HG03066 (cell line): ENCODE measurements at regions not wholly inside any gene's neighbourhood (a gene's known extent, or its start where the extent isn't known, plus 50 kb on each side); places are given as distances from the start of the nearest gene placed in this dataset.
"Not testable (repeated sequence)": the region's sequence is repeated elsewhere in the genome, so short reads cannot be mapped to it uniquely, and the experiment has no call there.

Experiments
- ATAC-seq: cut with Tn5 transposase; IDR thresholded peaks from one replicate; pipeline ENCODE4 v1.9.1; 2021; ENCODE audit warnings: low read depth; ENCODE audit not compliant: unreplicated experiment

DNA sequence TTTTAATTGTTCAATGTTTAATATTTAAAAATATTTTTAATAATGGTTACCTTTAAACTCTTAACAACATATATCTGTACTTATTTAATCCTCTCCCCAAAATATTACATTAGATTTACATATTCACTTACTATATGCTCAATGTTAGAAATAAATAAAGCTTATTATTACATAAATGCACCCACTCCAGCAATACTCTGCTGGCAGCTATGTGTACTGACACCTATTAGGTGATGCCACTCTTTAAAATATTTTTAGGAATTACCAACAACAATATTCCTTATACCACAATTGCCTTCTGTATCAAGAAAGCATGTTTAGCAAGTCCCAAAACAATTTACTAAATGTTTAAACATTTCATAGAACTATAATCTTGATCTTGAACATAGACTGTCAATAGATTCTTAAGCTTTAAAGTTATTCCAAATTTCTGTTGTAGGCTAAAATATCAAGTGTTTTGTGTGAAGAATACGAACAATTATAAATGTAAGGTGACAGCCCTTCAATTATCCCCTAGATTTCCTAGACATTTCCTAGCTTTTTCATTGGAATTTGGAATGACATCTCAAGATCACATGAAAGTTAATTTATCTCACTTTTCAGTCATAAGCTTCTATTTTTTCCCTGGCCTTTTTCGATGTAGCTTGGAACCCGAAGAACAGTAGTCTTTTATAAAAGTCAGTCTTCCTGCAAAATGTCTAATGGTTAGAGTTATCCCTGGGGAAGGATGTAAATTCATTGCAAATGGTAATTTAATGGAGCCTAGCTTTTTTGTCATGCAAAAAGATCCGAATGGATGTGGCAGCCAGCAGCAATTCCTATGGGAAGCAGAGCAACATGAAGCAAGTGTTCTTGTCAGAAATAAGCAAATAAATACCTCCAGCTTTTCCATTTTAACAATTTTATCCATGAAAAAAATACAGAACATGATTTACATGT, 907.5 kb upstream of the ATXN7L3B start:
- no peak for ATAC-seq

DNA sequence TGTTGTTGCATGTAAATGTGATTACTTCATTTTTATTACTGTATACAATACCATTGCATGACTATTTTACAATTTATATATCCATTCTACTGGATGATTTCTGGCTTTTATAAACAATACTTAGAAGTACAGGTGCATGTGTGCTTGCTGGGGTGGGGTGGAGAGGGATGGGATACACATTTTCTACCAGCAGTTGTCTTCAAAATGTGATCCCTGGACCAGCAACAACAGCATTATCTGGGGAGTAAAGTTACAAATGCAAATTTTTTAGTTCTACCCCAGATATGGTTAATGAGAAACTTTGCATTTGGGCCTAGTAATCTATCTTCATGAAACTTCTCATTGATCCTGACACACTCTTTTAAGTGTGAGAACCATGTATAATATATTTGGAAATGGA, 905.4 kb upstream of the ATXN7L3B start:
- no peak for ATAC-seq

DNA sequence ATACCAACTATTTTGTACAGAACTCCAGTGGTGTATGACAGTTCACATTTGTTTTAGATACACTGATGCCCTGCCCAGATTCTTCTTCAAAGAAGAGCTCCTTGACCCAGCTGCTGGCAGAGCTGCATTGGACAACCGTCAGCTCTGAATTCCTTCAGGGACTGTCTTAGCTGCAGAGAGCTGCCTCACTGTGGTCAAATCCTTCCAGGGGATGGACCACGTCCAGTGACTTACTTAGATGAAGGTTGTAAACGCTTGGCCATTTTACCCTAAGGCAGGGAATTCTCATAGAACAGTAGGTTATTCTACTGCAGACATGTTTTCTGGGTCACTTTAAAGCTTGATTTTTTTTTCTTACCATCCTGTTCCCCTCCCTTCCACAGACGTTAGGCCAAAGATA, 905.0 kb upstream of the ATXN7L3B start:
- ATAC-seq = no peak

DNA sequence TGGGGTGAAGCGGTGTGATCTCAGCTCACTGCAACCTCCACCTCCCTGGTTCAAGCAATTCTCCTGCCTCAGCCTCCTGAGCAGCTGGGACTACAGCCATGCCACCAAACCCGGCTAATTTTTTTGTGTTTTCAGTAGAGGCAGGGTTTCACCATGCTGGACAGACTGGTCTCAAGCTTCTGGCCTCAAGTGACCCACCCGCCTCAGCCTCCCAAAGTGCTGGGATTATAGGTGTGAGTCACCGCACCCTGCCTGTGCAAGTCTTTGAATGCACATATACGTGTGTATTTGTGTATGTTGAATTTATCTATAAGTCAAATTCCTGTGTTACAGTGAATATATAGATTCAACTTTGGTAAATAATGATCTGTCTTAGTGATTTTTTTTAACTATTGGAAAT, 898.2 kb upstream of the ATXN7L3B start:
- ATAC-seq = not testable (repeated sequence)

DNA sequence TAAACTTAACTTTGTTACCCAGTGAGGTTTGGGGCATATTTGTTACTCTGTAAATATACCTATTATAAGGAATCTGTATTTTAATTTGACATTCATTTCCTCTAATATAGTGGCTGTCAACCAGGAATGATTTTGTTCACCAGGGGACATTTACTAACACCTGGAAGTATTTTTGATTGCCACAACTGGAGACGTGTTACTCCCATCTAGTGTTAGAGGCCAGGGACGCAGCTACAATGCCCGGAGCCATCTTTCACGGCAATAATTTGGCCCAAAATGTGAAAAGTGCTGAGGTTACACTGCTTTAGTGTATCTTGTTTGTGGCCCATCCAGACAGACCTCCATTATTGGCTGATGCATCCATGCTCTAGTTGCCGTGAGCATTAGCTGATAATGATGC, 881.3 kb upstream of the ATXN7L3B start:
- no peak for ATAC-seq

DNA sequence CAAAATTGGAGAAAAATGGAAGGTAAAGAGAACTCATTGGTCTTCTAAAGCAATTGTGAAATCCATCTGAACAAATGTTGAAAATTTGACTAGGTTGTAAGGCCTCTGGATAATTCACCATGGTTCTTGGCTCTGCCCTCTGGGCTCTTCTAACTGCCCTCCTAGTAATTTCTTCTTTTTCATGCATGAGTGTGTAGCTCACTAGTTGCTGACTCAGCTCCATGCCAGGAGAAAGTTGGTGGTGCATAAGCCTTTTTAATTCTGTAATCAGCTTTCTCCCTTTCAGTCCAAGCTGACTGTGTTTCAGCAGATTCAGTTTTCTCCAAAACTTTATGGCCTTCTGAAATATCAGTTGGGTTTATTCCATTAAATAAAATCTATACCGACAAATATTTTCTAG, 877.8 kb upstream of the ATXN7L3B start:
- no peak for ATAC-seq

DNA sequence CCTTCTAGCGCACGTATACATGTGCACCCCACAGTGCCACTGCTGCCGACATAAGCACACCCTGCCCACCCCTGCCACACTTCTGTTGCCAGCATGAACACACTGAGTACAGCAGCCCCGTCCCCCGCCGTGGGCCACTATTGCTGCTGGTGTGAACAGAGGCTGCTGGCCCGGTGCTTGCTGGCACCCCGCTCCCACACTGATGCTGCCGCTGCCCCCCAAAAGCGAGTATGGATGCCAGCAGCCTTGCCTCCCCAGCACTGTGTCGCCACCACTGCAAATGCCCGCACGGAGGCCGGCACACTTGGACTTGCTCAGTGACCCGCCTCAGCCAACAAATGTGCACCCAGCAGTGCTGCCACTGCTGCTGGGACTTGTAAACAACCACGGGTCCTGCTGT, 872.4 kb upstream of the ATXN7L3B start:
- no peak for ATAC-seq

DNA sequence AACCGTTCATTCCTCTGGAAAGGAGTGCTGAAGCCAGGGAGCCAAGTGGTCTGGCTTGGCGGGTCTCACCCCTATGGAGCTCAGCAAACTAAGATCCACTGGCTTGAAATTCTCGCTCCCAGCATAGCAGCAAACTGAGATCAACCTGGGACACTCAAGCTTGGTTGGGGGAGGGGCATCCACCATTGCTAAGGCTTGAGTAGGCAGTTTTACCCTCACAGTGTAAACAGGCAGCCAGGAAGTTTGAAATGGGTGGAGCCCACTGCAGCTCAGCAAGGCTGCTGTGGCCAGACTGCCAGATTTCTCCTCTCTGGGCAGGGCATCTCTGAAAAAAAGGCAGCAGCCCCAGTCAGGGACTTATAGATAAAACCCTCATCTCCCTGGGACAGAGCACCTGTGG, 866.1 kb upstream of the ATXN7L3B start:
- ATAC-seq = not testable (repeated sequence)

DNA sequence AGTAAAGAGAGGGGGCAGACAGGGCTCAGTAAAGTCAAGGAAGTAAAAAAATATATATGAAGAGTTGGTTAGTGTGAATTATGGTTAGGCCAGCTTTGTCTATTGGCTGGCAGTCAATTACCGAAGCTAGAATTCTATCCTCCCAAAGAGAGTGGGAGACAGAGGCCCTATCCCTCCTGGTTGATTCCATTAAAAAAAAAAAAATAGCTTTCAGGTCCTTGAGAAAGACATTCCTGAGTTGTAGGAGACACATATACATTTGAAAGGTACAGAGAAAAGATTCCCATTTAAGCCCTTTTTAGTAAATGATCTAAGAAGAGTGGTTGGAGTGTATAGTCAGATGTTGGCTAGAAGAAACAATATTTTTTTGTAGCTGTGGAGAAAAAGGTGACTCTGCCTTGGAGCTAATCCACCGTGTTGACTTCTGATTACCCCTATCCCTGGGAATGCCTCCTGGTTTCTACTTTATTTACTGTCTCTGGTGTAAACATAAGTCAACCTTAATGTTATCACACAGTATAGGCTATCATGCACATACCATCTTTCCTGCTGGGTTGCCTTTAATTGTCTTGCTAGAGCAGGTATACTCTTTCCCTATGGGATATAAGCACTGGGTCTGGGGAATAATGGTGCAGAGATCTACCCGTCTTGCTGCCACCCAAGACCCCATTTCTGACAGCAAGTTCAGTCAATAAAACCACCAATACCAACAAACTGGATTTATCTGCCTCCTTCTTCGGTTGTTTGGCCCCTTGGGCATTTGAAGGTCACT, 859.9 kb upstream of the ATXN7L3B start:
- no peak for ATAC-seq

DNA sequence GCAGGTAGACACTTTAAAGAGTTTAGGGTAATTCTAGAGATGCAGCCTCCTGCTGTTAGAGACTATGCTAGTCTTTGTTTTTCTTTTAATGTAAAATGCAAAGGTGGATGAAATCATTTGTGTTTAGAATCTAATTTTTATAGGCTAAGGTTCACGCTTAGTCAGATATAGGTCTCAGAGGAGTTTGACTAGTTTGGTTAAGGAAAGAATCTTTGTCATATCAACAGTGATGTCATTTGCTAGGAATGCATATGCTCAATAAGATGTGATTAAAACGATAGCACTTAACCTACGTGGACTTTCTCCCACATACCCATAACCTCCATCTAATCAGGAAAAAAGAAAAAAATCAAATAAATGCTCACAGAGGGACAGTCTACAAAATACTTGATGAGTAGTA, 859.3 kb upstream of the ATXN7L3B start:
- no peak for ATAC-seq

DNA sequence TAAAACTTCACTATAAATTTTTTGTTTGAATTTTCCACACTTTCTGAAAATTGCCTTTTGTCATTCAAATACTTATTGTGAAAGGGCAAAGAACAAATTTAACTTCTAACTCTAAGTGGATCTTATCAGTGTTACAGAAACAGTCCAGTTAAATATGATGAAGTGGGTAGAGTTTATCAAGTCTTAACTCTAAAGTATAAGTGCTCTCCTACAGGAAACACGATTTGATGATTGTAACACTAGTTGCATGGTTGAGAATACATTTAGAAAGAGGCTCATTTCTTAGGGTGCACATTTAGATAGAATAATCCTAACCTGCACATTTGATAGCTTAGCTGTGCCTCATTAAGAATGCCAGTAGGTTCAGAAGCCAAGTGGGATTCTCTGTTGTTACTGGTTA, 838.3 kb upstream of the ATXN7L3B start:
- ATAC-seq = no peak

DNA sequence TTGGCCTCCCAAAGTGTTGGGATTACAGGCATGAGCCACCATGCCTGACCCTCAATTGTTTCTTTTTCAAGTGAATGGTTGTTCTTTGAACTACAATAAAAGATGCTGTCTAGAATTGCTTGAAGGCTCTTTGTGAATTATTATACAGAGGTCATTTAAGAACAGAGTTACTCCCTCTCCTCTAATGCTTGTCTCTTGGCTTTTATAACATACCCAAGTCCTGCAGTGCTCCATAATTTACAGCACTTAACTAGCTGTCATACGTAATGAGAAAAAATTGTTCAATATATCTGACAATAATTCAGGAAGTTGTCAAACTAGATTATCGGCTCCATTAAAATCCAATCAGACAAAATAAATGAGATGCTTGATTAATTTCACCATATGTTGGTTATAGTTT, 823.0 kb upstream of the ATXN7L3B start:
- ATAC-seq = no peak

DNA sequence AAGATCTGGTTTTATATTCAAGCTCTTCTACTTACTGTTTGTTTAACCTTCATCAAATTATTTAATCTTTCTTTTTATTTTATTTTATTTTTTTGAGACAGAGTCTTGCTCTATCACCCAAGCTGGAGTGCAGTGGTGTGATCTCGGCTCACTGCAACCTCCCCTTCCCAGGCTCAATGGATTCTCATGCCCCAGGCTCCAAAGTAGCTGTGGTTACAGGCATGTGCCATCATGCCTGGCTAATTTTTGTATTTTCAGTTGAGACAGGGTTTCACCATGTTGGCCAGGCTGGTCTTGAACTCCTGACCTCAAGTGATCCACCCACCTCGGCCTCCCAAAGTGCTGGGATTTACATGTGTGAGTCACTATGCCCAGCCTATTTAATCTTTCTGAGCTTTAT, 821.5 kb upstream of the ATXN7L3B start:
- ATAC-seq = not testable (repeated sequence)

DNA sequence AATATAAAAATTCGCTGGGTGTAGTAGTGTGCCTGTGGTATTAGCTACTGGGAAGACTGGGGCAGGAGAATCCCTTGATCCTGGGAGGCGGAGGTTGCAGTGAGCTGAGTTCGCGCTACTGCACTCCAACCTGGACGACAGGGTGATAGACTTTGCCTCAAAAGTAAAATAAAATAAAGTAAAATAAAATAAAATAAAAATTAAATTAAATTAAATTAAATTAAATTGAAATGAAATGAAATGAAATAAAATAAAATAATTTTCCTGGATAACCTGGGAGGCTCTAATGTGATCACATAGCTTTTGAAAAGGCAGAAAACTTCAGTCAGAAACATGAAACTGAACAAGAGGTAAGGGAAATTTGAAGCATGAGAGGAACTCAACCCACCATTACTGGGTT, 818.4 kb upstream of the ATXN7L3B start:
- ATAC-seq = no peak

DNA sequence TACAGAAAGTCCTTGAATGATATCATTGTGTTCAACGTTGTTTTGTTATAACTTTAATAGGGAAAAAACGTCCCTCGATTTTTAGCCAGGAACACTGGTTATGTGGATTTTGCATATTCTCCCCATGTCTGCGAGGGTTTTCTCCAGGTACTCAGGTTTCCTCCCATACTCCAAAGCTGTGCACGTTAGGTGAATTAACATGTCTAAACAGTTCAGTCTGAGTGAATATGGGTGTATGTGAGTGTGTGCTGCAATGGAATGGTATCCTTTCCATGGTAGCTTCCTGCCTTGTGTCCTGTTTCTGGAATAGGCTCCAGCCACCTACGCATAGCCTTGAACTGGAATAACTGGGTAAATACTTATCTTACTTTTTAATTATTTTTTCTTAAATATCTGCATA, 810.8 kb upstream of the ATXN7L3B start:
- no peak for ATAC-seq

DNA sequence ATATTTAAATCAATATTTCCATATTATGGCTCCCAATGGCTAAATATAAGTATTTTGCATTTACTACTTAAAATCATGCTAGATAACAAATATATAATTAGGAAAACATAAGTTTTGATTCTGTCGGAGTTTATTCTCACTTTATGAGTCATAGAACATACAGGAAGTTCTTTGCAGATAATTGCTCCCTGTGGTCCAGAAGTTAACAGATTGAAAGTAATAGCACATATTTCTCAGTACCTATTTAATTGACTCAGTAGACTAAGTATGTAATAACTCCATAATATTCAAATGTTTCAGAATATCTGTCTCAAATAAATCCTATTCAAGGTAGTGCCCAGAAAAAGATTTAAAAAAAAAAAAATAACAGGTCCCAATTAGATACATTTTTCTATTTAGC, 806.0 kb upstream of the ATXN7L3B start:
- ATAC-seq = no peak

DNA sequence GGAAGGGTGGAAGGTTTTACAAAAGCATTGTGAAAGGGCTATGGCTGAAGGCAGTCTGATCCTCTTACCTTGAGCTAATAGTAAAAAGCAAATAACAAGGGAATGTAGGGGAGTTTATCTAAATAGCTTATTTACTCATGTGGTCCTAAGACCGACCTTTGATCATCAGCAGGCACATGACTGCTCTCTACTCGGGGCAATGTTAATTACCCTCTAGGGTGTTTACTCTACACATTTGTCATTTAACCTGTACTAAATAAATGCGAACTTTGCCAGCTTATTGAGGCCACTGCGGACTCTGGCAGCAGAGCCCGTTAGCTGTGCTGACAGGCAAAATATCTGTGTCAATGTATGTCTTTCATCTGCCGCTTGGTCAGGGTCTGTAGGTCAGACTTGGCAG, 768.3 kb upstream of the ATXN7L3B start:
- no peak for ATAC-seq

DNA sequence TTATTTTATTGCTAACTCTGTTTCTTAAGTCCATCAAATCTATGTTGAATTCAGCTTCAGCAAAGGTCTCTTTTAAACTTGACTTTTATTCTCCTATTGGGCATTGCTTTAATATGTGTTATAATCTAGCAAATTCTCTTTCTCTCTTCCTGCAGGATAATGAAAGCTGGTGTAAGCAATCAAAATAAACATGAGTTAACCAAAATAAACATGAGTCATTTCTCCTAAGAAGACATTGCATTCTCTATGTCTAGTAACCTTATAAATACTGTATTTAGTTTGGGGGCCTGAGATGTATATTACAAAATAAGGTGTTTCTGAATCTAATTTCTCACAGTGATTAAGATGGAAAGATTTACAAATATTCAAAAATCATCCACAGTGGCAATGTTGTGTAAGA, 739.1 kb upstream of the ATXN7L3B start:
- ATAC-seq = no peak

DNA sequence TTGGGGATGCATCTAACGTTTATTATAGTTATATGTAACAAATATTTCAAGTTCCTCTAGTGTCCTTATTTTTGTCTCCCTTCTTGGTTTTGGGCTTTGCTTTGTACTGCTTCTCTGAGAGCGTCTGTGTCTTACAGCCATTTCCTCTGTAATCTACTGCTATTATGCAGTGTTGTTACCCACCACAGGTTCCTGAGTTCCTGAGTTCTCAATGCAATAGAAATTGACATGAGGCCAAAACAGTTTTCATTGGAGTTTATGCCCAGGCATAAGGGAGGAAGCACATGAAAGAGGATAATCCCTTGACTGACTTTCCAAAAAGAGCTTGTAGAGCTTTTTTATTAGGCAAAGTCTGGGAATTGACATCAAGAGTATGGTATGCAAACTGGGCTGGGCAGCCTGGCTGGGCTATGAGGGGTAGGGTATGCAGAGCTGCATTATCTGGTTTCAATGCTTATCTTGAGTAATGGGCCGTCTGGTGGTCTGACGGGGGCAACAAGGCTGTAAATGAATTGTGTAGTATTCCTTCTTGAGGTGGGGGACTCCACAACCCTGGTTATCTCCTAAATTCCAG, 722.5 kb upstream of the ATXN7L3B start:
- no peak for ATAC-seq

DNA sequence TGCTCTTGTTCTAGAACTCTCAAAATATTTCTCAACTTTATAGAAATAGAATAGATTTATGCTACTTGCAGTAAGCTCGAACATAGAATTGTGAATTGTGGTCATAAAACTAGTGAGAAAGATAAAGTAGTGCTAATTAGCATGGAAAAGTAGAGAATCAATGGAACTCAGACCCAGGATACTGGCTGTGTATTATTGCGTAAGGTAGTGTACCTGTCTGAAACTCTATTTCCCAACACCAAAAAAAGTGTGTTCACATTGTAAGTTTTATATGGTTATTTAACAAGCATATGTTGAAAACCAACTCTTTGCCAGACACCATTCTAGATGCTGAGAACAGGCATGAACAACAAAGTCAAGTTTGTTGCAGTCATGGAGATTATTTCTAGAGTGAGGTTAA, 720.5 kb upstream of the ATXN7L3B start:
- ATAC-seq = no peak

DNA sequence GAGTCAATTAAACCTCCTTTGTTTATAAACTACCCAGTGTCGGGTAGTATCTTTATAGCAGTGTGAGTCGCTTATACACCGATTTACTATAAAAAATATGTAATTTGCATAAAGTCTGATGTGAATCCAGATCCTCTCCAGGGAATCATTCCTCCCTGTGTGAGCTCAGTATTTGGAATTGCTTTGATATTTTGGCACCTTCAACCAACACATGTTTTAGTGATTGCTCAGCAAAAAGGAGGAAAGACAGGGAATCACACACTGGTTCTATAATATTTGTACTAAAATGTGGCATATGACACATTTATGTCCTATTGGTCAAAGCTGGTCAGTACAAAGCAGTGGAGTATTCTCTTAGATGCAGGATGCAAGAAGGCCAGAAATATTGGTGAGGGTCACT, 703.9 kb upstream of the ATXN7L3B start:
- ATAC-seq = no peak

DNA sequence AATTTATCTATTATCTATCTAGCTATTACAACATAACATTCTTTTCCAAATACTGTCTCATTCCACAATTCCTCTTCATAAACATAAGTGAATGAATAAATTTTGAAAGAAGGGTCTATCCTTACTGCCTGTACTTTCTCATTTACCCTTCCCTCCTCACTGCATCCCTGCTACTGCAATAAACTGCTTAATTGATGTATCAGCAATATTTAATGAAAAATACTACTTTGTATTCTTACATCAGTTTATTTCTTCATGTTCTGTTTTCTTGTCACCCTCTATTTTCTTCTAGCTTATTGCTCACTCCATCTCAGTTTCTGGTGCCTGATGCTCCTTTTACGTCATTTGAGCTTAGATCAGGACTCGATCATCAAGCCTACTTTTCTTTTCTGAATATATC, 695.7 kb upstream of the ATXN7L3B start:
- no peak for ATAC-seq
